ENCODE measurements at regions not wholly inside any gene's neighbourhood (a gene's known extent, or its start where the extent isn't known, plus 50 kb on each side); places are given as distances from the start of the nearest gene placed in this dataset.

- Histone ChIP-seq H3K4me3 (no peak overlapping the region), H3K9me3 (no peaks in the 10 kb centered on the region), H3K36me3 (no peaks in the 10 kb centered on the region), H3K27me3 (no peaks in the 10 kb centered on the region), H3K27ac (no peak overlapping the region), H3K4me1 (no peaks in the 10 kb centered on the region)
- TF ChIP-seq CTCF (IDR thresholded peaks at IDR 0.05), result no peak
- intact Hi-C loops (cut with DNase I; ENCODE audit: low total_unique reads), result no loop called here
- no peak for DNase-seq (ENCODE audit: low spot score in 2 of 2)
Observed at GRCh38 chr5:30811298-30811697, 382.2 kb upstream of the CDH6 start.

- DNase-seq (ENCODE audit: low spot score in 2 of 2), result no peak
- Histone ChIP-seq H3K4me3 (no peak overlapping the region), H3K9me3 (no peaks in the 10 kb centered on the region), H3K27ac (no peak overlapping the region), H3K27me3 (no peaks in the 10 kb centered on the region), H3K4me1 (no peaks in the 10 kb centered on the region), H3K36me3 (no peaks in the 10 kb centered on the region)
- intact Hi-C loops (cut with DNase I; ENCODE audit: low total_unique reads), result no loop called here
- TF ChIP-seq POLR2AphosphoS5 (IDR thresholded peaks at IDR 0.05), result no peak
- TF ChIP-seq CTCF (IDR thresholded peaks at IDR 0.05), result no peak
- no peak for TF ChIP-seq POLR2A (IDR thresholded peaks at IDR 0.05)
Observed at GRCh38 chr5:30809933-30810332, 383.6 kb upstream of the CDH6 start.

- DNase-seq (ENCODE audit: low spot score in 2 of 2), result no peak
- H3K27me3 ChIP-seq, result no peaks in the 10 kb centered on the region
- H3K4me1 ChIP-seq, result no peaks in the 10 kb centered on the region
- no peak for TF ChIP-seq CTCF (IDR thresholded peaks at IDR 0.05)
- no peaks in the 10 kb centered on the region for H3K36me3 ChIP-seq
- H3K9me3 ChIP-seq, result no peaks in the 10 kb centered on the region
- H3K27ac ChIP-seq, result no peak overlapping the region
- H3K4me3 ChIP-seq, result no peak overlapping the region
- intact Hi-C loops (cut with DNase I; ENCODE audit: low total_unique reads), result no loop called here
Observed at GRCh38 chr5:30808996-30809395, 384.5 kb upstream of the CDH6 start.

GRCh38 chr5:30804739-30805505 is 388.6 kb upstream of the CDH6 start:
- Histone ChIP-seq H3K27ac (no peak overlapping the region), H3K4me3 (no peak overlapping the region), H3K27me3 (no peaks in the 10 kb centered on the region), H3K4me1 (no peaks in the 10 kb centered on the region), H3K9me3 (no peaks in the 10 kb centered on the region), H3K36me3 (no peaks in the 10 kb centered on the region)
- TF ChIP-seq POLR2AphosphoS5 (IDR thresholded peaks at IDR 0.05) (no peak), CTCF (IDR thresholded peaks at IDR 0.05) (no peak), POLR2A (IDR thresholded peaks at IDR 0.05) (no peak)
- intact Hi-C loops (cut with DNase I; ENCODE audit: low total_unique reads), result no loop called here
- DNase-seq (ENCODE audit: low spot score in 2 of 2), result no peak

- intact Hi-C loops (cut with DNase I; ENCODE audit: low total_unique reads), result no loop called here
- no peaks in the 10 kb centered on the region for H3K4me1 ChIP-seq
- TF ChIP-seq POLR2A (IDR thresholded peaks at IDR 0.05) (no peak), CTCF (IDR thresholded peaks at IDR 0.05) (no peak), POLR2AphosphoS5 (IDR thresholded peaks at IDR 0.05) (no peak)
- H3K27me3 ChIP-seq, result no peaks in the 10 kb centered on the region
- H3K9me3 ChIP-seq, result no peaks in the 10 kb centered on the region
- no peak for DNase-seq (ENCODE audit: low spot score in 2 of 2)
- H3K4me3 ChIP-seq, result no peak overlapping the region
- H3K27ac ChIP-seq, result no peak overlapping the region
- H3K36me3 ChIP-seq, result no peaks in the 10 kb centered on the region
Observed at GRCh38 chr5:30802961-30803705, 390.4 kb upstream of the CDH6 start.
